Lung (tissue), 11 donors: ENCODE measurements at regions not wholly inside any gene's neighbourhood (a gene's known extent, or its start where the extent isn't known, plus 50 kb on each side); places are given as distances from the start of the nearest gene placed in this dataset.

Experiments used
- ATAC-seq: fragments of 200-7000 bp; cut with Tn5 transposase; one replicate; pipeline ENCODE4 v1.9.1; 2020; ENCODE audit warnings: moderate number of reproducible peaks; ENCODE audit not compliant: insufficient read depth, low FRiP score
- DNase-seq, 3 donors: peaks; one replicate each; pipeline ENCODE4 v3.0.0-alpha.2; 2013 to 2017
- H3K27ac ChIP-seq, 2 donors: one replicate each; pipeline ENCODE4 v1.5.1; 2013; ENCODE audit warnings: mild to moderate bottlenecking in 2 of 2, moderate library complexity in 2 of 2, control low read depth in 1 of 2, inconsistent platforms in 1 of 2, low read depth in 1 of 2, low read length in 1 of 2
- H3K27me3 ChIP-seq, 3 donors: one replicate each; pipeline ENCODE4 v1.5.1; 2013; ENCODE audit warnings: low read length in 2 of 3; ENCODE audit not compliant: control insufficient read depth in 3 of 3, insufficient read depth in 3 of 3
- H3K36me3 ChIP-seq, 4 donors: one replicate each; pipeline ENCODE4 v1.5.1; 2013; ENCODE audit warnings: low read length in 4 of 4, mild to moderate bottlenecking in 1 of 4, moderate library complexity in 1 of 4; ENCODE audit not compliant: control insufficient read depth in 4 of 4, insufficient read depth in 4 of 4
- H3K4me1 ChIP-seq, 5 donors: one replicate each; pipeline ENCODE4 v1.5.1; 2013; ENCODE audit warnings: low read length in 5 of 5, mild to moderate bottlenecking in 2 of 5, moderate library complexity in 1 of 5; ENCODE audit not compliant: control insufficient read depth in 5 of 5, insufficient read depth in 5 of 5
- H3K4me3 ChIP-seq: one replicate; pipeline ENCODE4 v1.5.1; 2013; ENCODE audit warnings: mild to moderate bottlenecking, control low read depth, moderate library complexity
- H3K9ac ChIP-seq, 2 donors: one replicate each; pipeline ENCODE4 v1.5.1; 2013; ENCODE audit warnings: low read length in 2 of 2, control low read depth in 1 of 2; ENCODE audit not compliant: insufficient read depth in 1 of 2
- H3K9me3 ChIP-seq, 4 donors: one replicate each; pipeline ENCODE4 v1.5.1; 2013; ENCODE audit warnings: low read length in 3 of 4, mild to moderate bottlenecking in 1 of 4, moderate library complexity in 1 of 4; ENCODE audit not compliant: control insufficient read depth in 4 of 4, insufficient read depth in 3 of 4
- WGBS, 2 donors: extraction: QIAGEN DNeasy Blood & Tissue Kit; methylation state at CpG; one replicate each; pipeline ENCODE4 v1.1.7; 2013; 5-methylcytosine and 5-hydroxymethylcytosine counted together
- TF ChIP-seq, protein P1 (sequence below): IDR thresholded peaks from 2 replicates; pipeline ENCODE4 v1.5.1; 2012; ENCODE audit warnings: mild to moderate bottlenecking; ENCODE audit errors: control extremely low read depth, extremely low read depth
- donor health status: control.
- donor health status: control.
- donor health status: Bipolar disorder and iron deficiency.
- donor health status: healthy.
- donor health status: DM: yes; HTN: yes; CAD: no.

DNA sequence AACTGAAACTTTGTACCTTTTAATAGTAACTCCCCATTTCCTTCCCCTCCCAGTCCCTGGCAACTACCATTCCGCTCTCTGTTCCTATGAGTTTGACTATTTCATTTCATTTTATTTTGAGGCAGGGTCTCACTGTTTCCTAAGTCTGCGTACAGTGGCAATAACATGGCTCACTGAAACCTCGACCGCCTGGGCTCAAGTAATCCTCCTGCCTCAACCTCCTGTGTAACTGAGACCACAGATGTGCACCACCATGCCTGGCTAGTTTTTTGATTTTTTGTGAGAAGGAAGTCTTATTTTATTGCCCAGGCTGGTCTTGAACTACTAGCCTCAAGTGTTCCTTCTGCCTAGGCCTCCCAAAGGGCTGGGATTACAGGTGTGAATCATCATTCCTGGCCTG, 808.1 kb downstream of the CDH11 start:
- ATAC-seq (no peak), DNase-seq (no peak)
- WGBS, 2 donors, result 91 to 94% methylated on average over 4 of the region's 4 CpGs
- TF ChIP-seq, protein P1, sequence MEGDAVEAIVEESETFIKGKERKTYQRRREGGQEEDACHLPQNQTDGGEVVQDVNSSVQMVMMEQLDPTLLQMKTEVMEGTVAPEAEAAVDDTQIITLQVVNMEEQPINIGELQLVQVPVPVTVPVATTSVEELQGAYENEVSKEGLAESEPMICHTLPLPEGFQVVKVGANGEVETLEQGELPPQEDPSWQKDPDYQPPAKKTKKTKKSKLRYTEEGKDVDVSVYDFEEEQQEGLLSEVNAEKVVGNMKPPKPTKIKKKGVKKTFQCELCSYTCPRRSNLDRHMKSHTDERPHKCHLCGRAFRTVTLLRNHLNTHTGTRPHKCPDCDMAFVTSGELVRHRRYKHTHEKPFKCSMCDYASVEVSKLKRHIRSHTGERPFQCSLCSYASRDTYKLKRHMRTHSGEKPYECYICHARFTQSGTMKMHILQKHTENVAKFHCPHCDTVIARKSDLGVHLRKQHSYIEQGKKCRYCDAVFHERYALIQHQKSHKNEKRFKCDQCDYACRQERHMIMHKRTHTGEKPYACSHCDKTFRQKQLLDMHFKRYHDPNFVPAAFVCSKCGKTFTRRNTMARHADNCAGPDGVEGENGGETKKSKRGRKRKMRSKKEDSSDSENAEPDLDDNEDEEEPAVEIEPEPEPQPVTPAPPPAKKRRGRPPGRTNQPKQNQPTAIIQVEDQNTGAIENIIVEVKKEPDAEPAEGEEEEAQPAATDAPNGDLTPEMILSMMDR, result no peak
- Histone ChIP-seq H3K27ac (no peak overlapping the region), H3K4me1 (no peaks in the 10 kb centered on the region), H3K9me3 (peaks cover 0 to 5% (median 2%) of the 10 kb centered on the region in 4 donors), H3K9ac (no peak overlapping the region), H3K36me3 (no peaks in the 10 kb centered on the region), H3K27me3 (no peaks in the 10 kb centered on the region), H3K4me3 (no peak overlapping the region)

DNA sequence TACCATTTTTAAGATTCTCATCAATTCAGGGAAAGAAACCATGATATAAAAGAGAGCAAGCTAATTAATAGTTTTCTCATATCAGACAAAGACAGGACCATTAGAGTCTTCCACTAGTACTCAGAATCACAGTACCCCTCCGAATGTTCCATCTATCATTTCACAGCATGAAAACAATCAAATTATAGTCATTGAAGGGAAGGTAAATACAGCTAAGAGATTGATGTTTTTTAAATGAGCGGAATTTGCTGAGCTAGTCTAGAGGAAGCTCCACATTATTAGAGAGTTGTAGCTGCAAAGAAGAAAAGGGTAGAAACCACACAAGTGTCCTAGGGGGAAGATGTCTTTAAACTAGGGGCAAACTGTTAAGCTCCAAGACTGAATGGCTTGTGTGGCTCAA, 808.9 kb downstream of the CDH11 start:
- Histone ChIP-seq H3K27me3 (no peaks in the 10 kb centered on the region), H3K4me3 (no peak overlapping the region), H3K9ac (no peak overlapping the region), H3K4me1 (no peaks in the 10 kb centered on the region), H3K36me3 (no peaks in the 10 kb centered on the region), H3K27ac (no peak overlapping the region), H3K9me3 (peaks cover 0 to 5% (median 2%) of the 10 kb centered on the region in 4 donors)
- no peak for ATAC-seq
- no peak for DNase-seq
- 73 to 81% methylated on average over 2 of the region's 2 CpGs for WGBS, 2 donors
- TF ChIP-seq, protein P1, result no peak

GRCh38 chr16:64312292-64312691, 809.6 kb downstream of the CDH11 start:
- DNase-seq (no peak), ATAC-seq (no peak)
- no peak overlapping the region for H3K9ac ChIP-seq
- H3K27ac ChIP-seq, result no peak overlapping the region
- TF ChIP-seq, protein P1, result no peak
- no peaks in the 10 kb centered on the region for H3K36me3 ChIP-seq
- peaks cover 0 to 5% (median 2%) of the 10 kb centered on the region in 4 donors for H3K9me3 ChIP-seq
- H3K27me3 ChIP-seq, result no peaks in the 10 kb centered on the region
- no peaks in the 10 kb centered on the region for H3K4me1 ChIP-seq
- no peak overlapping the region for H3K4me3 ChIP-seq

- WGBS, 2 donors, result 89% methylated on average over 1 of the region's 1 CpG
- no peak for ATAC-seq
- TF ChIP-seq, protein P1, result no peak
Observed at GRCh38 chr16:64311241-64311640, 810.6 kb downstream of the CDH11 start.

More at GRCh38 chr16:64311241-64311640, 810.6 kb downstream of the CDH11 start:
- no peak overlapping the region for H3K9ac ChIP-seq
- H3K27me3 ChIP-seq, result no peaks in the 10 kb centered on the region
- no peak overlapping the region for H3K27ac ChIP-seq
- H3K4me3 ChIP-seq, result no peak overlapping the region
- no peaks in the 10 kb centered on the region for H3K36me3 ChIP-seq
- no peak for DNase-seq
- H3K4me1 ChIP-seq, result no peaks in the 10 kb centered on the region
- peaks cover 0 to 5% (median 2%) of the 10 kb centered on the region in 4 donors for H3K9me3 ChIP-seq
